ENCODE measurements at regions not wholly inside any gene's neighbourhood (a gene's known extent, or its start where the extent isn't known, plus 50 kb on each side); places are given as distances from the start of the nearest gene placed in this dataset.

GRCh38 chr18:38900445-38900844 lies 1334.8 kb upstream of the CELF4 start:
- DNase-seq (ENCODE audit: low read depth), result no peak

- DNase-seq (ENCODE audit: low read depth), result no peak
Measured at GRCh38 chr18:38900031-38900430, 1334.4 kb upstream of the CELF4 start.

- DNase-seq (ENCODE audit: low read depth), result no peak
Measured at GRCh38 chr18:38899252-38899651, 1333.7 kb upstream of the CELF4 start.

GRCh38 chr18:38898167-38898566 lies 1332.6 kb upstream of the CELF4 start:
- no peak for DNase-seq (ENCODE audit: low read depth)

GRCh38 chr18:38895560-38895959 lies 1330.0 kb upstream of the CELF4 start:
- no peak for DNase-seq (ENCODE audit: low read depth)

GRCh38 chr18:38887671-38888020 lies 1322.0 kb upstream of the CELF4 start:
- DNase-seq (ENCODE audit: low read depth), result no peak

GRCh38 chr18:38886861-38887670 lies 1321.5 kb upstream of the CELF4 start:
- no peak for DNase-seq (ENCODE audit: low read depth)

- DNase-seq (ENCODE audit: low read depth), result no peak
Measured at GRCh38 chr18:38886235-38886634, 1320.6 kb upstream of the CELF4 start.

- no peak for DNase-seq (ENCODE audit: low read depth)
Measured at GRCh38 chr18:38884050-38884449, 1318.5 kb upstream of the CELF4 start.

- no peak for DNase-seq (ENCODE audit: low read depth)
Measured at GRCh38 chr18:38883111-38883510, 1317.5 kb upstream of the CELF4 start.

- no peak for DNase-seq (ENCODE audit: low read depth)
Measured at GRCh38 chr18:38879871-38880270, 1314.3 kb upstream of the CELF4 start.

- no peak for DNase-seq (ENCODE audit: low read depth)
Measured at GRCh38 chr18:38872342-38872741, 1306.7 kb upstream of the CELF4 start.

GRCh38 chr18:38868757-38869156 lies 1303.2 kb upstream of the CELF4 start:
- DNase-seq (ENCODE audit: low read depth), result no peak

- DNase-seq (ENCODE audit: low read depth), result no peak
Measured at GRCh38 chr18:38867680-38868079, 1302.1 kb upstream of the CELF4 start.

- DNase-seq (ENCODE audit: low read depth), result no peak
Measured at GRCh38 chr18:38851526-38851925, 1285.9 kb upstream of the CELF4 start.

- no peak for DNase-seq (ENCODE audit: low read depth)
Measured at GRCh38 chr18:38847326-38847725, 1281.7 kb upstream of the CELF4 start.

- DNase-seq (ENCODE audit: low read depth), result no peak
Measured at GRCh38 chr18:38843291-38843690, 1277.7 kb upstream of the CELF4 start.

- no peak for DNase-seq (ENCODE audit: low read depth)
Measured at GRCh38 chr18:38826247-38826646, 1260.6 kb upstream of the CELF4 start.

- no peak for DNase-seq (ENCODE audit: low read depth)
Measured at GRCh38 chr18:38811209-38811608, 1245.6 kb upstream of the CELF4 start.

- DNase-seq (ENCODE audit: low read depth), result no peak
Measured at GRCh38 chr18:38810789-38811188, 1245.2 kb upstream of the CELF4 start.

GRCh38 chr18:38807915-38808314 lies 1242.3 kb upstream of the CELF4 start:
- DNase-seq (ENCODE audit: low read depth), result no peak

GRCh38 chr18:38805256-38805655 lies 1239.7 kb upstream of the CELF4 start:
- no peak for DNase-seq (ENCODE audit: low read depth)

GRCh38 chr18:38801640-38802039 lies 1236.0 kb upstream of the CELF4 start:
- no peak for DNase-seq (ENCODE audit: low read depth)

GRCh38 chr18:38796762-38797161 lies 1231.2 kb upstream of the CELF4 start:
- no peak for DNase-seq (ENCODE audit: low read depth)
